CD4-positive, alpha-beta T cell treated with Interleukin-17A for 1 hour (primary cell): ENCODE measurements at regions not wholly inside any gene's neighbourhood (a gene's known extent, or its start where the extent isn't known, plus 50 kb on each side); places are given as distances from the start of the nearest gene placed in this dataset.

ENCODE experiments used
- DNase-seq: peaks from one replicate; pipeline ENCODE4 v3.0.0-alpha.2; 2020

- DNase-seq = no peak
These were observed 444.2 kb upstream of the SEMA3D start for GRCh38 chr7:85630904-85631600.

GRCh38 chr7:85627791-85628586 is 441.1 kb upstream of the SEMA3D start:
- no peak for DNase-seq

DNA sequence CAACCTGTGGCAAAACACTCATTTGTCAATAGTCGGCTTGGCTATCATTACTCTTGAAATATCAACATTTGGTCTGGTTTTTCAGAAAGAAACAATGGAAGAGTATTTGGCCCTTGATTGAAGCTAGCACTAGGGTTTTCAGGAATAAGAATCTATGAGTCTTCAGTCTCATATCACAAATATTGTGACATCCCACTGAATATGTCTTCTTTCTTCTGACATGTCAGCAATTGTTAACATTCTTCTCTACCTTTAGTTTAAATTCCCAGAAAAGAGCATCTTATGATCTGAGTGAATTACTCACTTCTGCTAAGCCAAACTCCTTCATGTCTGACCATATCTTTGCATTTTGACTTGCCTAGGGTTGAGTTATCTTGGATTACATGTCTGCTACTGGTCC is 435.2 kb upstream of the SEMA3D start:
- no peak for DNase-seq

DNA sequence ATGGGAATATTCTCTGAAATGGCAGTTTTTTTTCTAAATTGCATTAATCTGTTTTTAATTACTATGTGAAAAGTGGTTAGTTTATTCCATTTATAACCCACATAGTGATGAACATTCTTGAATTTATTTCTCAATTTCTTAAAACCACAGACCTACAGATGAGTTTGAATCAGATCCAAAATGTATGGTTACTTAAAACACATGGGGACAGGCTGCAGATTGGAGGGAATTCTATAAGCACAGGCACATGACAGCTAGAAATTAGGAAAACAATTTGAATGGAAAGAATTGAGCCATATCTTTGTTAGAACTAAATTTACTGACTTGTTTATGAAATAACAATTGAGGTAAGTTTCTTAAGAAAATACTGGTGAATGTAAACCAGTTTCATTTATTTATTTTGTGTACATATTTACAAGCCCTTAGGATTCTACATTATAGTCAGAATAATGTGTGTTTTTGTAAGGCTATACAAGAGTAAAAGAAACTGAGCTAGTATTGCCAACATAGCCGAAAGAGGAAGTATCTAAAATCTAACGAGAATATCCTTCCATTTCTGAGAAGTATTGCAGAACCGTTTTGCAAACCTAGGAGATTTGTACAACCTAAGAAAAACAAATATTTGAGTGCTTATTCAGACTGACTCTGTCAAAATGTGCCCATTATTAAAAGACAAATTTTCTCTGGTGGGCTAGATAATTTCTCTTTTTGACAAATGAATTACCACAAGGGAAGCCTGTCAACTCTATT is 434.3 kb upstream of the SEMA3D start:
- DNase-seq = no peak

DNA sequence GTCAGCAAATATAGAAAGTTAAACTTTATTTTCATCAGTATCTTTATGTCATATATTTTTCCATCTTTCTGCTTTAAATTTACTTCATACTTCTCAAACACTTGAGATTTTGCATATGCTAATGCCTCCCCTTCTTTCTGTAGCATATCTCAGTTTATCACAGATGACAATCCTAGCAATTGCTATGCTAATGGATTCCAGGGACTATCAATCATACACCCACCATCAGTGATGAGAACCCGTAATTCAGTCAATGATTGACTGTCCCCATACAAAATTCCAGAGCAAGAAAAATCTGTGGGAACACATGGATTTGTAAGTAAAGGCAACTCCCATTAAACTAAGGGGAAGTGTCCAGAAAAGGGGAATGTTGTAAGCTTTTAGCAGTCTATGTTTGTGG is 432.4 kb upstream of the SEMA3D start:
- no peak for DNase-seq

DNA sequence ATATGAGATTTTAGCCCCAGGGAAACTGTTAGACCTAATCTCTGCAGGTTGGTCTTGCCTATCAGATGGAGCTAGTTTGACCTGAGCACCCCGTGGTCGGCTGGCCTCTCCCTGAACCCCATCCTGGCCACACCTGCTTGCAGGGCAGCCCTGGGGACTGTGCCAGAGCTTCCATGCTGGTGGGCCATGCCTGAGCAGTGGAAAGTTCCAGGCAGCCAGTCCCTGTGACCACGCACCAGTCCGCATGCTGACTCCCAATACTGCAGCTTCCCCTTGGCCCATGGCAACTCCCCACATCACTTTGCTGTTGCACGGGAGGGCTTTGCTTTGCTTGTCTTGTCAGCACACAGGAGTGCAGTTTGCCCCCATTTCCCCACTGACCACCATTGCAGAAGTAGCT is 427.8 kb upstream of the SEMA3D start:
- DNase-seq = no peak

GRCh38 chr7:85612514-85612913 is 425.7 kb upstream of the SEMA3D start:
- no peak for DNase-seq

DNA sequence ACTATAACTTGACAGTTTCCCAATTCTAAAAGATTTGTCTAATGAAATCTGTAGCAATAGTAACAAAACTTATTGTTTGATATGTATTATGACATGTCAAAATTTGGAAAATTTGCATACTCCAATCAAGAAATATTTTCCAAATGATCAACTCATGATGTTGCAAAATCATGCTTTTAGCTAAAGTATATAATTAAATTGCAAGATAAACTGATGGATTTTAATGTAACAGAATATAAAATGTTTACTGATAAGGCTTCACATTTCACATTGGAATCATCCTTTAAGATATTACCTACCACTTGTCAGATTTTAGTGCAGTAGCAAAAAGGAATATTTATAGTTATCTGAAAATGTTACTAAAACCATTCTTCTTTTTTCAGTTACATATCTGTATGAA is 421.9 kb upstream of the SEMA3D start:
- no peak for DNase-seq

DNA sequence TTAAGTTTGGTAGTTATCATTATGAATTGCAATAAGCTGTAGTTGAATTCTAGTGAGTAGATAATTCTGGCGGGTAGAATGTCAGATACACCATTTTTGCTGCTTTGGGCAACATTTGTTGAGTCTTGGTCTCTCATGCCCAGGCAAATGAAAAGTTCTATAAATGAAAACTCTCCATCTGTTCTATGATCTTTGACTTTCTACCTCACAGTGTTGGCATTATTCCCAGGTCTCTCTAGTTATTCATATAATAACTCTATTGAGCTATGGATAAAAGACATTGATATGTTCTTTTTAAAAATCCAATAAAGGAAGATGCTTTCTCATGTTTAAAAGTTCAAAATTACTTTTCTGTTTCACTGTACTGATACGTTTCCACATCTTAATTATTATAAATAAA is 415.3 kb upstream of the SEMA3D start:
- DNase-seq = no peak

DNA sequence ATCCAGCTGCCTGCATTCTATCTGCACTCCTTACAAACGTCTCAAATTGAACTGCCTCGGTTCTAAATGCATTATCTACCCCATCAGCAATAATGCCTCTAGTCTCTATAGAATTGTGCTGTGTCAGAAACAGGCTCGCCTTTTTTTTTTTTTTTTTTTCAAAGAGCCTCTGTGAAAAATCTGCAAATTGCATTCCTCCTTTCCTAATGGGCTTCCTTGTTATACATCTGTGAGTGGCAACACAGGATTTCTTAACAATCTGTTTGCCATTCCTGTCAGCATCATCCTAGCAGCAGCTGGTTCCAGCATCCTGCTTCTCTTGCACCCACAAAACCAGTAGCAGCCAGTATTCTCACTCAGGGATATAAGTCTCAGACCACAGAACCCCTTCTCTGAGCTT is 413.5 kb upstream of the SEMA3D start:
- no peak for DNase-seq

DNA sequence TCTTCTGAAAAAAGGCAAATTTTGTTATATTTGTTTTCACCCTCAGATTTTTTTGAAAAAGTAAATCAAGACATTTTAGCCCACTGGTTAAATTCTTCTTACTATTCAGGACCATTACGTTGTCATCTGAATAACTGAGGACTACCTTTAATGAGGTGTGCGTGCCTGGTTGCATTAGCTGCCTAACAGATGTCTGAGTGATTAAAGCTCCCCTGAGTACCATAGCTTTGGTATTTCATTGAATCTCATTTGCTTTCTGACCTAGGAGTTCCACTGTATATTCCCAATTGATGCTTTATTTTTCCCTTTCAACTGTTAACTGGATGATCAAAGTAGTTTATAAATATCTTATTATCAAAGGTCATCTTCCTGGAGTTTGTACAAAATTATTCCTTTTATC is 410.0 kb upstream of the SEMA3D start:
- no peak for DNase-seq

- DNase-seq = no peak
These were observed 408.9 kb upstream of the SEMA3D start for GRCh38 chr7:85595750-85596178.

- DNase-seq = no peak
These were observed 406.5 kb upstream of the SEMA3D start for GRCh38 chr7:85593355-85593754.

GRCh38 chr7:85587785-85588184 is 400.9 kb upstream of the SEMA3D start:
- no peak for DNase-seq

GRCh38 chr7:85586091-85586490 is 399.2 kb upstream of the SEMA3D start:
- DNase-seq = no peak

GRCh38 chr7:85583131-85583953 is 396.5 kb upstream of the SEMA3D start:
- no peak for DNase-seq

DNA sequence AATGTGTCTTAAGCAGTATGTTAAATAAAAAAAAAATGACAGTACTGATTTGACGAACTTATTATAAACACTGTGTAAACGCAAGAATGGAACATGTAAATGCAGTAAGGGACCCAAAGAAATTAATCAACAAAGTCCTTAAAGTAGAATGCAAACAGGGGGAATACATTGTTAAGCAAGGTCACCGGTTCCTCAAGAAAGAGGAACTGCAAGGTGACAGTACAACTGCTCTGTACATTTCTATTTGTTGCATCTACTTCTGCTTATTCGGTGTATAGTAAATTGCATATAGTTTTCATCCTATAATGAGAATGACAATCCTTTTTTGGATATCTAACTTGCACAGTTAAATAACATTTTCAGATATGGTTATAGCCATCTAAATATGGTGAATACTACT is 387.0 kb upstream of the SEMA3D start:
- DNase-seq = no peak

DNA sequence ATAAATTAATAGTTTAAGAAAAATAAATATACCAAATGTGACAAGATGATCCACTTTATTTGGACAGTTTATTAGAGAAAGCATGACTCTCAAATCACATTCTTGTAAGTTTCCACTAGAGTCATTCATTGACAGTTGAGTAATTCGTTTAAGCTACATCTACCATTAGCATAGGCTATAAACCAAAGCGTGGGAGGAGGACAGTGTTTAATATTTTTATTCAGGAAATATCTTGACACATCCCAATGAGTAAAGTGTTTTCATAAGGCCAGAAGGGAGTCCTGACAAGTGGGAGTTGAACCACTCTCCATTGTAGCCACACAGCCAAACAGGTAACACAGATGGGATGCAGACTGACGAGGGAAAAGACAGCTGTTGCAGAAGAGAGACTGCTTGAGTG is 386.5 kb upstream of the SEMA3D start:
- DNase-seq = no peak

DNA sequence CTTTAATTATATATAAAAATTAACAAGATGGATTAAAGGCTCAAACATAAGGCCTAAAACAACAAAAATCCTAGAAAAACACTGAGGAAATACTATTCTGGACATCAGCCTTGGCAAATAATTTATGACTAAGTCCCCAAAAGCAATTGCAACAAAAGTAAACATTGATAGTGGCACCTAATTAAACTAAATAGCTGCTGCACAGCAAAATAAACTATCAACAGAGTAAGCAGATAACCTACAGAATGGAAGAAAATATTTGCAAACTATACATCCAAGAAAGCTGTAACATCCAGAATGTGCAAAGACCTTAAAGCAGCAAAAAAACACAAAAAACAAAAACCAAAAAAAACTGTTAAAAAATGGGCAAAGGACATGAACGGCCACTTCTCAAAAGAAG is 384.0 kb upstream of the SEMA3D start:
- no peak for DNase-seq

GRCh38 chr7:85567983-85568382 is 381.1 kb upstream of the SEMA3D start:
- DNase-seq = no peak

GRCh38 chr7:85566095-85566794 is 379.4 kb upstream of the SEMA3D start:
- no peak for DNase-seq

- no peak for DNase-seq
These were observed 378.4 kb upstream of the SEMA3D start for GRCh38 chr7:85565276-85565675.
